ENCODE measurements at regions not wholly inside any gene's neighbourhood (a gene's known extent, or its start where the extent isn't known, plus 50 kb on each side); places are given as distances from the start of the nearest gene placed in this dataset.

DNA sequence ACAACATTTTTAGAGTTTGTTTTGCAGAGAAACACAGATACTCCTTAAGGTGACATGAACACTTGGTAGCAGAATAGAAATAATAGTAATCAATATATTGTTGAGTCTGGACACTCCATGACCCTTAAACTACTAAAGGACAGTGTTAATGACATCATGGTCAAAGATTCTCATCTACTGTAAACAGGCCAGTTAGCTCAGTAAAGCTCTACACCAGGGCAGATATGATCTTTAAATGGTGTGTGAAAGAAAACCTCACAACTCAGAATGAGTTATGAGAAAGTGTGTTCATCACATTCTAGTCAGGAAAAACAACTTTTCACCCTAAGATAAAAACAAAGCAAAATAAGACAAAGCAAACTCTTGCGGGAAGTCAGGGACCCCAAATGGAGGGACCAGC, 58.1 kb upstream of the ADAMTS5 start:
- TF ChIP-seq CREB1 (IDR thresholded peaks at IDR 0.05; ENCODE audit: low read depth) = no peak
- TF ChIP-seq, protein P1, sequence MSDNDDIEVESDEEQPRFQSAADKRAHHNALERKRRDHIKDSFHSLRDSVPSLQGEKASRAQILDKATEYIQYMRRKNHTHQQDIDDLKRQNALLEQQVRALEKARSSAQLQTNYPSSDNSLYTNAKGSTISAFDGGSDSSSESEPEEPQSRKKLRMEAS (IDR thresholded peaks at IDR 0.05) = no peak

Measured in Ishikawa (cell line).